PC-3 (cell line): ENCODE measurements at regions not wholly inside any gene's neighbourhood (a gene's known extent, or its start where the extent isn't known, plus 50 kb on each side); places are given as distances from the start of the nearest gene placed in this dataset.

Experiments
- EZH2 ChIP-seq: fragments of 300-600 bp; sonication (generic); IDR thresholded peaks from one replicate; pipeline ENCODE4 v1.6.1; 2017; ENCODE audit warnings: antibody characterized with exemption, mild to moderate bottlenecking, low read length; ENCODE audit not compliant: unreplicated experiment
- TF ChIP-seq, protein P1 (sequence below): fragments of 300-600 bp; sonication (generic); conservative IDR thresholded peaks from 2 replicates; pipeline ENCODE4 v1.5.1; 2017; ENCODE audit warnings: antibody characterized with exemption, low read depth, mild to moderate bottlenecking, low read length

DNA sequence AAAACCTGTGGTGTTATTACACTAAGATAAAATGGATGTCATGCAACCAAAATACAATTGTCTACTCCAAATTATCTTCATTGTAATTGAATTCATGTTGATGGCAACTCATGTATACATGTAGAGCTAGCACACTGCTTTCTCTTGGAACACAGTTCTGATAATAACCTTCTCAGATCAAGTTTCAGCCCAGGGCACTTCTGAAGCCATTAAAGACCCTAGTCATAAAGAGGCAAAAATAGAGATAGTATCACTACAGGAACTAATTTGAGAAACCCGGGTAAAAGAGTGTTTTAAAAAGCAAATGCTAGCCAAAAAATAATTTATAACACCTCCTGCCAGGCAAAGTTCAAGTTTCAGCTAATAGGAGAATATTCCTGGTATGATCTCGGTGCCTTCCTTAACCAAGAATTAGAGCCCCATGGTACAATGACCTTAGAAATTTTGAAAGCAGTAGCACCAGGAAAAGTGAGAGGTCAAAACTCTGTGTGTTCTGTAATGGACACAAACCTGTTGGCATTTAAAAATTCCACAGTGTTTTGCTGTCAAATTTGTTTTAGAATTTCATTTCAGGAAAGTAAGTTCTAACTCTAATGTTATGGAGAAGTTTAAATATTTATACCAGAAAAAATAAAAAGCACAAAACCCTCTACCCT is 105.0 kb upstream of the FRMD6 start:
- TF ChIP-seq, protein P1, sequence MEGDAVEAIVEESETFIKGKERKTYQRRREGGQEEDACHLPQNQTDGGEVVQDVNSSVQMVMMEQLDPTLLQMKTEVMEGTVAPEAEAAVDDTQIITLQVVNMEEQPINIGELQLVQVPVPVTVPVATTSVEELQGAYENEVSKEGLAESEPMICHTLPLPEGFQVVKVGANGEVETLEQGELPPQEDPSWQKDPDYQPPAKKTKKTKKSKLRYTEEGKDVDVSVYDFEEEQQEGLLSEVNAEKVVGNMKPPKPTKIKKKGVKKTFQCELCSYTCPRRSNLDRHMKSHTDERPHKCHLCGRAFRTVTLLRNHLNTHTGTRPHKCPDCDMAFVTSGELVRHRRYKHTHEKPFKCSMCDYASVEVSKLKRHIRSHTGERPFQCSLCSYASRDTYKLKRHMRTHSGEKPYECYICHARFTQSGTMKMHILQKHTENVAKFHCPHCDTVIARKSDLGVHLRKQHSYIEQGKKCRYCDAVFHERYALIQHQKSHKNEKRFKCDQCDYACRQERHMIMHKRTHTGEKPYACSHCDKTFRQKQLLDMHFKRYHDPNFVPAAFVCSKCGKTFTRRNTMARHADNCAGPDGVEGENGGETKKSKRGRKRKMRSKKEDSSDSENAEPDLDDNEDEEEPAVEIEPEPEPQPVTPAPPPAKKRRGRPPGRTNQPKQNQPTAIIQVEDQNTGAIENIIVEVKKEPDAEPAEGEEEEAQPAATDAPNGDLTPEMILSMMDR = no peak
- TF ChIP-seq EZH2 = no peak
